ENCODE measurements at regions not wholly inside any gene's neighbourhood (a gene's known extent, or its start where the extent isn't known, plus 50 kb on each side); places are given as distances from the start of the nearest gene placed in this dataset.
"Not testable (repeated sequence)": the region's sequence is repeated elsewhere in the genome, so short reads cannot be mapped to it uniquely, and the experiment has no call there.

GRCh38 chr3:75579981-75580782 is 83.9 kb upstream of the FRG2C start:
- not testable (repeated sequence) for H3K36me3 Mint-ChIP-seq (ENCODE audit: low read depth); DNase-seq (ENCODE audit: low spot score); H3K4me1 Mint-ChIP-seq (ENCODE audit: low read depth); H3K9me3 Mint-ChIP-seq (ENCODE audit: low read depth); H3K27ac Mint-ChIP-seq (ENCODE audit: unreplicated experiment)
- TF ChIP-seq CTCF (IDR thresholded peaks at IDR 0.05) = peak; percentile 86
- Mint-ChIP-seq H3K27me3 (ENCODE audit: low read depth) (peaks cover 38% of the 10 kb centered on the region), H3K4me3 (ENCODE audit: unreplicated experiment) (peak overlapping the region; percentile 62)

GRCh38 chr3:75582536-75582935 is 81.6 kb upstream of the FRG2C start:
- H3K4me1 Mint-ChIP-seq (ENCODE audit: low read depth); H3K4me3 Mint-ChIP-seq (ENCODE audit: unreplicated experiment); H3K9me3 Mint-ChIP-seq (ENCODE audit: low read depth); H3K36me3 Mint-ChIP-seq (ENCODE audit: low read depth); H3K27ac Mint-ChIP-seq (ENCODE audit: unreplicated experiment); DNase-seq (ENCODE audit: low spot score): not testable (repeated sequence)
- peaks cover 49% of the 10 kb centered on the region for H3K27me3 Mint-ChIP-seq (ENCODE audit: low read depth)

GRCh38 chr3:75583116-75583515 is 81.0 kb upstream of the FRG2C start:
- not testable (repeated sequence) for DNase-seq (ENCODE audit: low spot score); H3K36me3 Mint-ChIP-seq (ENCODE audit: low read depth); H3K27ac Mint-ChIP-seq (ENCODE audit: unreplicated experiment); H3K9me3 Mint-ChIP-seq (ENCODE audit: low read depth); H3K4me3 Mint-ChIP-seq (ENCODE audit: unreplicated experiment); H3K4me1 Mint-ChIP-seq (ENCODE audit: low read depth)
- H3K27me3 Mint-ChIP-seq (ENCODE audit: low read depth) = peaks cover 49% of the 10 kb centered on the region

- DNase-seq (ENCODE audit: low spot score); H3K4me3 Mint-ChIP-seq (ENCODE audit: unreplicated experiment); H3K36me3 Mint-ChIP-seq (ENCODE audit: low read depth); H3K4me1 Mint-ChIP-seq (ENCODE audit: low read depth); H3K27ac Mint-ChIP-seq (ENCODE audit: unreplicated experiment); H3K9me3 Mint-ChIP-seq (ENCODE audit: low read depth): not testable (repeated sequence)
- H3K27me3 Mint-ChIP-seq (ENCODE audit: low read depth) = peaks cover 30% of the 10 kb centered on the region
These were observed 76.4 kb upstream of the FRG2C start for GRCh38 chr3:75587695-75588094.

GRCh38 chr3:75590382-75590781 is 73.7 kb upstream of the FRG2C start:
- H3K27ac Mint-ChIP-seq (ENCODE audit: unreplicated experiment); H3K36me3 Mint-ChIP-seq (ENCODE audit: low read depth); H3K4me1 Mint-ChIP-seq (ENCODE audit: low read depth); H3K9me3 Mint-ChIP-seq (ENCODE audit: low read depth); DNase-seq (ENCODE audit: low spot score); H3K4me3 Mint-ChIP-seq (ENCODE audit: unreplicated experiment): not testable (repeated sequence)
- H3K27me3 Mint-ChIP-seq (ENCODE audit: low read depth) = peaks cover 20% of the 10 kb centered on the region

- H3K4me1 Mint-ChIP-seq (ENCODE audit: low read depth); H3K9me3 Mint-ChIP-seq (ENCODE audit: low read depth); H3K4me3 Mint-ChIP-seq (ENCODE audit: unreplicated experiment); H3K36me3 Mint-ChIP-seq (ENCODE audit: low read depth); H3K27ac Mint-ChIP-seq (ENCODE audit: unreplicated experiment); DNase-seq (ENCODE audit: low spot score): not testable (repeated sequence)
- peak; percentile 53 for TF ChIP-seq CTCF (IDR thresholded peaks at IDR 0.05)
- peaks cover 15% of the 10 kb centered on the region for H3K27me3 Mint-ChIP-seq (ENCODE audit: low read depth)
These were observed 59.7 kb upstream of the FRG2C start for GRCh38 chr3:75604286-75604934.

GRCh38 chr3:75607996-75608395 is 56.1 kb upstream of the FRG2C start:
- not testable (repeated sequence) for H3K36me3 Mint-ChIP-seq (ENCODE audit: low read depth); H3K27ac Mint-ChIP-seq (ENCODE audit: unreplicated experiment); H3K4me1 Mint-ChIP-seq (ENCODE audit: low read depth); H3K9me3 Mint-ChIP-seq (ENCODE audit: low read depth); H3K4me3 Mint-ChIP-seq (ENCODE audit: unreplicated experiment); DNase-seq (ENCODE audit: low spot score); H3K27me3 Mint-ChIP-seq (ENCODE audit: low read depth)

GRCh38 chr3:75609598-75609997 is 54.5 kb upstream of the FRG2C start:
- H3K4me3 Mint-ChIP-seq (ENCODE audit: unreplicated experiment); H3K27ac Mint-ChIP-seq (ENCODE audit: unreplicated experiment); H3K27me3 Mint-ChIP-seq (ENCODE audit: low read depth); DNase-seq (ENCODE audit: low spot score); H3K4me1 Mint-ChIP-seq (ENCODE audit: low read depth); H3K9me3 Mint-ChIP-seq (ENCODE audit: low read depth); H3K36me3 Mint-ChIP-seq (ENCODE audit: low read depth): not testable (repeated sequence)

All from chondrocyte (in vitro differentiated cells).